Lung (tissue), 11 donors: ENCODE measurements at regions not wholly inside any gene's neighbourhood (a gene's known extent, or its start where the extent isn't known, plus 50 kb on each side); places are given as distances from the start of the nearest gene placed in this dataset.

ENCODE experiments used
- ATAC-seq: fragments of 200-7000 bp; cut with Tn5 transposase; one replicate; pipeline ENCODE4 v1.9.1; 2020; ENCODE audit warnings: moderate number of reproducible peaks; ENCODE audit not compliant: insufficient read depth, low FRiP score
- DNase-seq, 3 donors: peaks; one replicate each; pipeline ENCODE4 v3.0.0-alpha.2; 2013 to 2017
- H3K27ac ChIP-seq, 2 donors: one replicate each; pipeline ENCODE4 v1.5.1; 2013; ENCODE audit warnings: mild to moderate bottlenecking in 2 of 2, moderate library complexity in 2 of 2, control low read depth in 1 of 2, inconsistent platforms in 1 of 2, low read depth in 1 of 2, low read length in 1 of 2
- H3K27me3 ChIP-seq, 3 donors: one replicate each; pipeline ENCODE4 v1.5.1; 2013; ENCODE audit warnings: low read length in 2 of 3; ENCODE audit not compliant: control insufficient read depth in 3 of 3, insufficient read depth in 3 of 3
- H3K36me3 ChIP-seq, 4 donors: one replicate each; pipeline ENCODE4 v1.5.1; 2013; ENCODE audit warnings: low read length in 4 of 4, mild to moderate bottlenecking in 1 of 4, moderate library complexity in 1 of 4; ENCODE audit not compliant: control insufficient read depth in 4 of 4, insufficient read depth in 4 of 4
- H3K4me1 ChIP-seq, 5 donors: one replicate each; pipeline ENCODE4 v1.5.1; 2013; ENCODE audit warnings: low read length in 5 of 5, mild to moderate bottlenecking in 2 of 5, moderate library complexity in 1 of 5; ENCODE audit not compliant: control insufficient read depth in 5 of 5, insufficient read depth in 5 of 5
- H3K4me3 ChIP-seq: one replicate; pipeline ENCODE4 v1.5.1; 2013; ENCODE audit warnings: mild to moderate bottlenecking, control low read depth, moderate library complexity
- H3K9ac ChIP-seq, 2 donors: one replicate each; pipeline ENCODE4 v1.5.1; 2013; ENCODE audit warnings: low read length in 2 of 2, control low read depth in 1 of 2; ENCODE audit not compliant: insufficient read depth in 1 of 2
- H3K9me3 ChIP-seq, 4 donors: one replicate each; pipeline ENCODE4 v1.5.1; 2013; ENCODE audit warnings: low read length in 3 of 4, mild to moderate bottlenecking in 1 of 4, moderate library complexity in 1 of 4; ENCODE audit not compliant: control insufficient read depth in 4 of 4, insufficient read depth in 3 of 4
- CTCF ChIP-seq: IDR thresholded peaks from 2 replicates; pipeline ENCODE4 v1.5.1; 2012; ENCODE audit warnings: mild to moderate bottlenecking; ENCODE audit errors: control extremely low read depth, extremely low read depth
- WGBS, 2 donors: extraction: QIAGEN DNeasy Blood & Tissue Kit; methylation state at CpG; one replicate each; pipeline ENCODE4 v1.1.7; 2013; 5-methylcytosine and 5-hydroxymethylcytosine counted together
- donor health status: control.
- donor health status: control.
- donor health status: Bipolar disorder and iron deficiency.
- donor health status: healthy.
- donor health status: DM: yes; HTN: yes; CAD: no.

- no peaks in the 10 kb centered on the region for H3K4me1 ChIP-seq
- no peak overlapping the region for H3K27ac ChIP-seq
- no peaks in the 10 kb centered on the region for H3K9me3 ChIP-seq
- DNase-seq (no peak), ATAC-seq (no peak)
- H3K4me3 ChIP-seq = no peak overlapping the region
- no peaks in the 10 kb centered on the region for H3K36me3 ChIP-seq
- 75 to 79% methylated on average over 1 of the region's 1 CpG for WGBS, 2 donors
- TF ChIP-seq CTCF = no peak
- no peaks in the 10 kb centered on the region for H3K27me3 ChIP-seq
- H3K9ac ChIP-seq = no peak overlapping the region
Observed at GRCh38 chr7:121745856-121746255, 127.1 kb upstream of the PTPRZ1 start.

- no peak for ATAC-seq
- Histone ChIP-seq H3K27ac (no peak overlapping the region), H3K36me3 (no peaks in the 10 kb centered on the region), H3K4me3 (no peak overlapping the region), H3K4me1 (no peaks in the 10 kb centered on the region), H3K9ac (no peak overlapping the region), H3K27me3 (no peaks in the 10 kb centered on the region), H3K9me3 (no peaks in the 10 kb centered on the region)
- WGBS, 2 donors = 83 to 86% methylated on average over 2 of the region's 2 CpGs
- TF ChIP-seq CTCF = no peak
- no peak for DNase-seq
Observed at GRCh38 chr7:121744877-121745276, 128.1 kb upstream of the PTPRZ1 start.

DNA sequence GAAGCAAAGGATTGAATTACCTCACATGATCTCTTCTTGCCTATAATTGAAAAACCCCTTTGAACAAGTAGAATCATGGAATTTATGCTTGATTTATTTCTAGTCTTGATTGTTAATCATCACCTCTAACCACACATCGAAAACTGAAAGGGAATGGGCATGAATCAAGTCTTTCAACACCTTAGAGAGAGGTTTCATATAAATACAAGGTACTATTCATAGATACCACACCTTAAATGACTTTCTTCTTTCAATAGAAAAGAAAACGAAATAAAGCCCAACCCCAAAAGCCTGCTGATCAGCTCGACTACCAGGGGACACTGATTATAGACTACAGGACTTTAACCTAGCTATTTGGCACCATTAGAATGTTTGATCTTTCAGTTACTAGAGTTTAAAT is 128.6 kb upstream of the PTPRZ1 start:
- Histone ChIP-seq H3K27ac (no peak overlapping the region), H3K4me1 (no peaks in the 10 kb centered on the region), H3K9me3 (no peaks in the 10 kb centered on the region), H3K9ac (no peak overlapping the region), H3K36me3 (no peaks in the 10 kb centered on the region), H3K27me3 (no peaks in the 10 kb centered on the region), H3K4me3 (no peak overlapping the region)
- TF ChIP-seq CTCF = no peak
- 53 to 63% methylated on average over 3 of the region's 3 CpGs for WGBS, 2 donors
- ATAC-seq = no peak
- no peak for DNase-seq

DNA sequence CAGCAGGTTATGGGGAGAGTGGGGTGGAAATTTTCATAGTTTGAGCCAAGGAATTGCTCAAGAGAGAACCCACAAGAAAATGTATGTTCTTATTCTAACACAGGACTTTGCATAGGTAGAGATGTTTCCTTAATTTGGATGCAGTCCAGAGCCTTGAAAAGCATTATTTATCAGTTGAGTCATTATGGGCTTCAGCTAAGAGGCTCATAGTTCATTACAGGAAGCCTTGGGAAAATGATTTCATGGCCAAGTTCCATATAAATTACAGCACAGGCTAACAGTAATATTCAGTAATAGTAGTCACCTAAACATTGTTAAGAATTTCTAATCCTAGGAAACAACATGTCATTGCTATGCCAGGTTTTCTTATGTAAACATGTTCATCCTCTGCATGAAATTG is 131.1 kb upstream of the PTPRZ1 start:
- Histone ChIP-seq H3K9ac (no peak overlapping the region), H3K27ac (no peak overlapping the region), H3K36me3 (no peaks in the 10 kb centered on the region), H3K9me3 (no peaks in the 10 kb centered on the region), H3K27me3 (no peaks in the 10 kb centered on the region), H3K4me3 (no peak overlapping the region), H3K4me1 (no peaks in the 10 kb centered on the region)
- no peak for DNase-seq
- TF ChIP-seq CTCF = no peak
- ATAC-seq = no peak
